ENCODE measurements at regions not wholly inside any gene's neighbourhood (a gene's known extent, or its start where the extent isn't known, plus 50 kb on each side); places are given as distances from the start of the nearest gene placed in this dataset.

DNA sequence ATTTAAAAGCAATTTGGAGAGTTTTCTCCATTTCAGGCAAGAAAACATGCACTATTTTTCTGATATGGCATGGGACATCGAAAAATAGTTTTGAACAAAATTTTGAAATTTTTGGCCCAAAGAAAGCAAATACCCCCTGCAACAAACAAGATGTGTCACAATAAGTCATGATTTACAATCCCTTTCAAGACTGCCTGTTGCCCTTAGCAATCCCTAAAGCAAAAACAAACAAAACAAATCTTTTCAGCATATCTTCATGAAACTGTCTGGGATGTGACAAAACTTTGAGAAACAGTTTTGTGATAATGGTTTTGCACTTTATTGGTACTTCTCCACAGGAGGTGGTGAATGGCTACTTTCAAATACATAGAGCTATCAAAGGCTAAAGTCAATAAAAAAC lies 1888.7 kb upstream of the PIK3C3 start:
- no peak for DNase-seq
- no peaks in the 10 kb centered on the region for H3K36me3 ChIP-seq
- no peaks in the 10 kb centered on the region for H3K4me1 ChIP-seq
- no peak overlapping the region for H3K4me3 ChIP-seq
- no peak for ATAC-seq (ENCODE audit: low FRiP score in 2 of 2)
- no peaks in the 10 kb centered on the region for H3K27me3 ChIP-seq
- TF ChIP-seq EP300 (IDR thresholded peaks at IDR 0.05) (no peak), POLR2A (IDR thresholded peaks at IDR 0.05) (no peak), POLR2AphosphoS5 (IDR thresholded peaks at IDR 0.05) (no peak)
- TF ChIP-seq, protein P1, sequence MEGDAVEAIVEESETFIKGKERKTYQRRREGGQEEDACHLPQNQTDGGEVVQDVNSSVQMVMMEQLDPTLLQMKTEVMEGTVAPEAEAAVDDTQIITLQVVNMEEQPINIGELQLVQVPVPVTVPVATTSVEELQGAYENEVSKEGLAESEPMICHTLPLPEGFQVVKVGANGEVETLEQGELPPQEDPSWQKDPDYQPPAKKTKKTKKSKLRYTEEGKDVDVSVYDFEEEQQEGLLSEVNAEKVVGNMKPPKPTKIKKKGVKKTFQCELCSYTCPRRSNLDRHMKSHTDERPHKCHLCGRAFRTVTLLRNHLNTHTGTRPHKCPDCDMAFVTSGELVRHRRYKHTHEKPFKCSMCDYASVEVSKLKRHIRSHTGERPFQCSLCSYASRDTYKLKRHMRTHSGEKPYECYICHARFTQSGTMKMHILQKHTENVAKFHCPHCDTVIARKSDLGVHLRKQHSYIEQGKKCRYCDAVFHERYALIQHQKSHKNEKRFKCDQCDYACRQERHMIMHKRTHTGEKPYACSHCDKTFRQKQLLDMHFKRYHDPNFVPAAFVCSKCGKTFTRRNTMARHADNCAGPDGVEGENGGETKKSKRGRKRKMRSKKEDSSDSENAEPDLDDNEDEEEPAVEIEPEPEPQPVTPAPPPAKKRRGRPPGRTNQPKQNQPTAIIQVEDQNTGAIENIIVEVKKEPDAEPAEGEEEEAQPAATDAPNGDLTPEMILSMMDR (IDR thresholded peaks at IDR 0.05), result no peak
- H3K27ac ChIP-seq, result no peak overlapping the region
- no peaks in the 10 kb centered on the region for H3K9me3 ChIP-seq
- 69 to 77% methylated on average over 1 of the region's 1 CpG for WGBS, 2 donors

DNA sequence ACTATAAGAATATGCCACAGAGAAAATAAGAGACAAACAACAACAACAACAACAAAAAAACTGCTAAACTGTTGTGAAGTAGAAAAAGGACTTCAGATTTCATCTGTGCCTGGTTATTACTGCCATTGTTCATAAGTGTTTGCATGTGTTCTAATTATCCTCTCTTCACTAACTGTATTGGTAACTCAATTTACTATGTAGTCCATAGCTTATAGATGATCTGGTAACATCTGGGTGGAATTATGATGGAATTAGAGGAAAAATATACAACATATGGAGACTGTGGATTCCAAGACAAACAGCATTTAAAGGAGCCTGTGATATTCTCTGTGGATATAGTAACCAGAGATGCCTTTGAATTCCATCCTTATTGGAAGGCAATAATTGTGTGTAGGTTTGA lies 1891.5 kb upstream of the PIK3C3 start:
- no peak for ATAC-seq (ENCODE audit: low FRiP score in 2 of 2)
- Histone ChIP-seq H3K9me3 (no peaks in the 10 kb centered on the region), H3K36me3 (no peaks in the 10 kb centered on the region), H3K4me1 (no peaks in the 10 kb centered on the region), H3K27me3 (no peaks in the 10 kb centered on the region), H3K4me3 (no peak overlapping the region), H3K27ac (no peak overlapping the region)
- TF ChIP-seq, protein P1 (IDR thresholded peaks at IDR 0.05), result no peak
- TF ChIP-seq EP300 (IDR thresholded peaks at IDR 0.05) (no peak), POLR2A (IDR thresholded peaks at IDR 0.05) (no peak), POLR2AphosphoS5 (IDR thresholded peaks at IDR 0.05) (no peak)
- no peak for DNase-seq

DNA sequence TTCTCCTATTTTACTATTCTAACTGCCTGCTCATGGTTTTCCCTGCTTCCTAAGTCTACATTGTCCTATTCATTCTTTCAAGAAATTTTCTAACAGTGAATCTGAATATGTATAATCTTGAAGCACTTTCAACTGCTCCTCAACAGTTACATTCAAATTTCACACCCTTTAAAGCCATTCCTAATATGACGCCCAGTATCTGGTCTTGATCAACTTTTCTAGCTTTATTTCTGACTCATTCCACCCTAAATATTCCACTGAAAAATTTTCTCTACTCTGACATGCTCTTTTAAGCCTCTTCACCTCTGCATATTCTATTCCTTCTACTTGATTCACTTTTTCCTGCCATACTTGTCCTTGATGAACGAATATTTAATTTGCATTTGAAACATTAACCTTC lies 1893.9 kb upstream of the PIK3C3 start:
- 62 to 76% methylated on average over 2 of the region's 2 CpGs for WGBS, 2 donors

DNA sequence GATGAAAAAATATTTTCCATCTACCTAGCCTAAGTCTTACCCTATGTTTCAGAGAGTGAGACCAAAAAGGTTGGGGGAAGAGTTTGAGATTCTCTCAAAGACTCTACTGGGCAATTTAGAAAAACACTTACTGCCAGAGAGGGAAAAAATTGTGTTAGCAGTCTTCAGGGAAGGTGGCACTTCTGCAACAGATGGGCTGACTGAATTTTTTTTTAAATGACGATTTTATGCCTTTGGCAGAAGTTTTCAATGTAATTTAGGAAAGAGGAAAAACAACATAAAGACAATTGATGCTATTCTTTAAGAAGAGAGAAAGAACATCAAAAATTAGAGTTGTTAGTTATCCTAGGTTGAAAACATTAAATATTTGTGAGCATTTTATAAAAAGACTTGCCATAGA lies 1894.5 kb upstream of the PIK3C3 start:
- no peak for TF ChIP-seq EP300 (IDR thresholded peaks at IDR 0.05)
- TF ChIP-seq POLR2AphosphoS5 (IDR thresholded peaks at IDR 0.05), result no peak
- TF ChIP-seq, protein P1 (IDR thresholded peaks at IDR 0.05), result no peak
- TF ChIP-seq POLR2A (IDR thresholded peaks at IDR 0.05), result no peak
- Histone ChIP-seq H3K27ac (no peak overlapping the region), H3K4me1 (no peaks in the 10 kb centered on the region), H3K4me3 (no peak overlapping the region), H3K36me3 (no peaks in the 10 kb centered on the region), H3K27me3 (no peaks in the 10 kb centered on the region), H3K9me3 (no peaks in the 10 kb centered on the region)
- ATAC-seq (ENCODE audit: low FRiP score in 2 of 2), result no peak
- 60 to 77% methylated on average over 1 of the region's 1 CpG for WGBS, 2 donors
- no peak for DNase-seq

More for the DNA sequence above, 1893.9 kb upstream of the PIK3C3 start:
- Histone ChIP-seq H3K9me3 (no peaks in the 10 kb centered on the region), H3K27ac (no peak overlapping the region), H3K36me3 (no peaks in the 10 kb centered on the region), H3K4me1 (no peaks in the 10 kb centered on the region), H3K27me3 (no peaks in the 10 kb centered on the region), H3K4me3 (no peak overlapping the region)
- no peak for ATAC-seq (ENCODE audit: low FRiP score in 2 of 2)
- TF ChIP-seq, protein P1 (IDR thresholded peaks at IDR 0.05), result no peak
- no peak for TF ChIP-seq POLR2A (IDR thresholded peaks at IDR 0.05)
- no peak for TF ChIP-seq POLR2AphosphoS5 (IDR thresholded peaks at IDR 0.05)
- TF ChIP-seq EP300 (IDR thresholded peaks at IDR 0.05), result no peak
- no peak for DNase-seq

DNA sequence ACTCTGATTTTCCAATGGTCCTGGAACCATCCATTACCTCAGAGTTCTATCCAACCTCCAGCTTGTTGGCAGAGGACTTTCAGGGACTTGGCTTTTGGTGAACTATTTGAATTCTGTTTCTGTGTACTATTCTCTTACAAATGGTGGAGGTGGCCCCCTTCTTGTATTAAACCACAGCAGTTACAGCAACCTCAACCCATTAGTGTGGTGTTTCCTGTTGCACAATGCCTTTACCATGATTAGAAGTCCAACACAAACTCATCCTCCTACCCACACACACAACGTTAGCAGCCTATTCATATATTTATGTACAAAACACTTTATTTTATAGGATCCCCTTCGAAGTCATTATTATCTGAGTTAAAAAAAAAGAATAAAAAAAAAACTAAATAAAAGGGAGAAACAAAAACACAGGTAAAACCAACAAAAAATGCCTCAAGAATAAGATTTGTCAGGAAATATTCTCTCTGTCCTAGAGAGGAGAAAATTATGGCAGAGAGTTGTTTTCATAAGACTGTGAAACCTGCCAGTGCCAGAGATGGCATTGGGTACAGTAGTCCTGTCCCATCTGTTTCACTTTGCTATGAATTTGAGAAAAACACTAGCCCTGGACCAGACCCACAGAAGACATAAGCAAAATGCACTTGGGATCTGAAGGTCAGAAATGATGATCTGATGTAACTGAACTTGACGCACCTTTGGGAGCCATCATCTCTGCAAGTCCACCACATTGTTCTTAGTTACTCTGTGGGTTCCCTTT lies 1896.0 kb upstream of the PIK3C3 start:
- WGBS, 2 donors, result 67 to 79% methylated on average over 3 of the region's 3 CpGs

More for the DNA sequence above, 1896.0 kb upstream of the PIK3C3 start:
- H3K36me3 ChIP-seq, result no peaks in the 10 kb centered on the region
- H3K4me3 ChIP-seq, result no peak overlapping the region
- H3K9me3 ChIP-seq, result no peaks in the 10 kb centered on the region
- no peaks in the 10 kb centered on the region for H3K27me3 ChIP-seq
- DNase-seq, result no peak
- no peak overlapping the region for H3K27ac ChIP-seq
- no peak for ATAC-seq (ENCODE audit: low FRiP score in 2 of 2)
- TF ChIP-seq POLR2A (IDR thresholded peaks at IDR 0.05) (no peak), POLR2AphosphoS5 (IDR thresholded peaks at IDR 0.05) (no peak), EP300 (IDR thresholded peaks at IDR 0.05) (no peak)
- TF ChIP-seq, protein P1 (IDR thresholded peaks at IDR 0.05), result no peak
- H3K4me1 ChIP-seq, result no peaks in the 10 kb centered on the region
